Left lung (tissue), 4 donors: ENCODE measurements at regions not wholly inside any gene's neighbourhood (a gene's known extent, or its start where the extent isn't known, plus 50 kb on each side); places are given as distances from the start of the nearest gene placed in this dataset.
"Not testable (repeated sequence)": the region's sequence is repeated elsewhere in the genome, so short reads cannot be mapped to it uniquely, and the experiment has no call there.

ENCODE experiments used
- ATAC-seq: fragments of 200-7000 bp; cut with Tn5 transposase; one replicate; pipeline ENCODE4 v1.9.1; 2020; ENCODE audit warnings: moderate library complexity
- DNase-seq, 4 donors: peaks; one replicate each; pipeline ENCODE4 v3.0.0-alpha.2; 2013 to 2020
- H3K27ac ChIP-seq, 2 donors: fragments of 200-600 bp; sonication (generic) in 1 of 2; one replicate each; pipeline versions ENCODE4 v1.5.0 to v1.8.0; 2020 to 2021
- H3K27me3 ChIP-seq, 2 donors: fragments of 200-600 bp; sonication (generic) in 1 of 2; one replicate each; pipeline versions ENCODE4 v1.5.0 to v1.8.0; 2020 to 2021
- H3K36me3 ChIP-seq, 2 donors: fragments of 200-600 bp; sonication (generic) in 1 of 2; one replicate each; pipeline versions ENCODE4 v1.5.0 to v1.8.0; 2020 to 2021
- H3K4me1 ChIP-seq, 2 donors: fragments of 200-600 bp; one replicate each; pipeline ENCODE4 v1.8.0; 2021
- H3K4me3 ChIP-seq, 2 donors: fragments of 200-600 bp; sonication (generic) in 1 of 2; one replicate each; pipeline versions ENCODE4 v1.5.0 to v1.8.0; 2020 to 2021; ENCODE audit warnings: mild to moderate bottlenecking in 1 of 2
- H3K9me3 ChIP-seq, 2 donors: fragments of 200-600 bp; sonication (generic) in 1 of 2; one replicate each; pipeline versions ENCODE4 v1.5.0 to v1.8.0; 2020 to 2021
- intact Hi-C, 2 donors: fragments of 100-400 bp; cut with DNase I; formaldehyde crosslinking; loops; one replicate each; pipeline versions ENCODE4 v1.11.2 to v1.14.2; 2022
- TF ChIP-seq, protein P1 (sequence below), 2 donors: fragments of 200-600 bp; sonication (generic) in 1 of 2; IDR thresholded peaks; one replicate each; pipeline versions ENCODE4 v1.5.0 to v1.8.0; 2021; ENCODE audit warnings: antibody characterized with exemption in 2 of 2
- donor health status: DM: no; HTN: yes; CAD: no.
- donor health status: DM: no; HTN: no; CAD: no.

DNA sequence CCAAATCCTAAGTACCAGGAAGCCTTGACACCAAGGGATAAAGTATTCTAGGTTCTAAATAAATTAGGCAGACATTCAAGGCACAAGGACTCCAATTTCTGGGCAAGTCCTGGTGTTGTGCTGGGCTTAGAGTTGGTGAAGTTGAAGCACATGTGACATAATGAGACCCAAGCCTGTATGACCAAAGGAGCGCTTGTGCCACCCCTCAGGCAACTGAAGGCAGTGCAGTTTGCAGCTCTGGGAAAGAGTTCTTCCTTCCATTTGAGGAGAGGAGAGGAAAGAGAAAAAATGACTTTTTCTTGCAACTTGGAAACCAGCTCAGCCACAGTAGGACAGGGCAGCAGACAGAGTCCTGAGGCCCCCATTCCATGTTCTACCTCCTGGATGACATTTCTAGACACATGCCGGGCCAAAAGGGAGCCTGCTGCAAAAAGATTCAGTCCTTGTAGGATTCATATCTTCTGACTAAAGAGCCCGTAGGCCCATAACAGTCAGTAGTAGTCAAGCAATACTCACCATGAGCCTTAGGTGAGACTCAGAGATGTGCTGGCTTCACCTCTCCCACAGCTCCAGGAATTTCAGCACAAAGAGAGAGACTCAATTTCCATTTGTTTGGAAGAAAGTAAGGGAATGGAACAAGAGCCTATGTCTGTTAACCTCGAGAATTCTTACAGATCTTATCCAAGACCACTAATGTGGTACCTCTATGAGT lies 588.8 kb upstream of the BCHE start:
- H3K9me3 ChIP-seq: peaks cover 0 to 4% of the 10 kb centered on the region in 2 donors
- H3K4me3 ChIP-seq: no peak overlapping the region
- H3K4me1 ChIP-seq: no peaks in the 10 kb centered on the region
- intact Hi-C loops: no loop called here
- no peaks in the 10 kb centered on the region for H3K27me3 ChIP-seq
- ATAC-seq (no peak), DNase-seq (no peak)
- no peak overlapping the region for H3K27ac ChIP-seq
- TF ChIP-seq, protein P1, sequence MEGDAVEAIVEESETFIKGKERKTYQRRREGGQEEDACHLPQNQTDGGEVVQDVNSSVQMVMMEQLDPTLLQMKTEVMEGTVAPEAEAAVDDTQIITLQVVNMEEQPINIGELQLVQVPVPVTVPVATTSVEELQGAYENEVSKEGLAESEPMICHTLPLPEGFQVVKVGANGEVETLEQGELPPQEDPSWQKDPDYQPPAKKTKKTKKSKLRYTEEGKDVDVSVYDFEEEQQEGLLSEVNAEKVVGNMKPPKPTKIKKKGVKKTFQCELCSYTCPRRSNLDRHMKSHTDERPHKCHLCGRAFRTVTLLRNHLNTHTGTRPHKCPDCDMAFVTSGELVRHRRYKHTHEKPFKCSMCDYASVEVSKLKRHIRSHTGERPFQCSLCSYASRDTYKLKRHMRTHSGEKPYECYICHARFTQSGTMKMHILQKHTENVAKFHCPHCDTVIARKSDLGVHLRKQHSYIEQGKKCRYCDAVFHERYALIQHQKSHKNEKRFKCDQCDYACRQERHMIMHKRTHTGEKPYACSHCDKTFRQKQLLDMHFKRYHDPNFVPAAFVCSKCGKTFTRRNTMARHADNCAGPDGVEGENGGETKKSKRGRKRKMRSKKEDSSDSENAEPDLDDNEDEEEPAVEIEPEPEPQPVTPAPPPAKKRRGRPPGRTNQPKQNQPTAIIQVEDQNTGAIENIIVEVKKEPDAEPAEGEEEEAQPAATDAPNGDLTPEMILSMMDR (IDR thresholded peaks at IDR 0.05): no peak
- H3K36me3 ChIP-seq: no peaks in the 10 kb centered on the region

DNA sequence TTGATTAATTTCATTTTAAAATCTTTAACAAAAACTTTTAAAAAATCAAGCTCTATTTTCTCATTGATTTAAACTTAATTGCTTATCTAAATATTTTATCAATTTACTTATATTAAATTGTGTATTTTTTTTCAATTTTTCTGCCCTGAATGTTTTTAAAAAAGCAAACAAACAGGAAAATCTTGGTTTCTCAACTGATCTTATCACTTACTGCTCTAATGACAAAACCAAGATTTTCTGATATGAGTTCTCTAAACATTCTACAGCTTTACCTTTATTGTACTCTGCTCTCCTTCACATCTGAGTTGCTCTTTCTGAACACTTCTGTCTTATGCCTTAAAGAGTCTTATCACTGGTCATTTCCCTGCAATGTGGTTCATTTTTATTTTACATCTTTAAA lies 587.8 kb upstream of the BCHE start:
- TF ChIP-seq, protein P1 (IDR thresholded peaks at IDR 0.05): no peak
- no peaks in the 10 kb centered on the region for H3K36me3 ChIP-seq
- ATAC-seq (no peak), DNase-seq (no peak)
- intact Hi-C loops: no loop called here
- no peak overlapping the region for H3K4me3 ChIP-seq
- H3K9me3 ChIP-seq: peaks cover 0 to 4% of the 10 kb centered on the region in 2 donors
- no peaks in the 10 kb centered on the region for H3K27me3 ChIP-seq
- H3K27ac ChIP-seq: no peak overlapping the region
- no peaks in the 10 kb centered on the region for H3K4me1 ChIP-seq

DNA sequence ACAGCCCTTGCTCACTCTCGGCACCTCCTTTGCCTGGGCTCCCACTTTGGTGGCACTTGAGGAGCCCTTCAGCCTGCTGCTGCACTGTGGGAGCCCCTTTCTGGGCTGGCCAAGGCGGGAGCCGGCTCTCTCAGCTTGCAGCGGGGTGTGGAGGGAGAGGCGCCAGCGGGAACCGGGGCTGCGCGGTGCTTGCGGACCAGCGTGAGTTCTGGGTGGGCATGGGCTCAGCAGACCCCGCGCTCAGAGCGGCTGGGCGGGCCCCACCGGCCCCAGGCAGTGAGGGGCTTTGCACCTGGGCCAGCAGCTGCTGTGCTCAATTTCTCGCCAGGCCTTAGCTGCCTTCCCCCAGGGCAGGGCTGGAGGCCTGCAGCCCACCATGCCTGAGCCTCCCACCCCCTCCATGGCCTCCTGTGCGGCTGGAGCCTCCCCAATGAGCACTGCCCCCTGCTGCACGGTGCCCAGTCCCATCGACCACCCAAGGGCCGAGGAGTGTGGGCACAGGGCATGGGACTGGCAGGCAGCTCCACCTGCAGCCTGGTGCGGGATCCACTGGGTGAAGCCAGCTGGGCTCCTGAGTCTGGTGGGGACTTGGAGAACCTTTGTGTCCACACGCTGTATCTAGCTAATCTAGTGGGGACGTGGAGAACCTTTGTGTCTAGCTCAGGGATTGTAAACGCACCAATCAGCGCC lies 586.7 kb upstream of the BCHE start:
- H3K27me3 ChIP-seq, H3K4me3 ChIP-seq, ATAC-seq, H3K27ac ChIP-seq, H3K4me1 ChIP-seq, intact Hi-C loops, H3K9me3 ChIP-seq, H3K36me3 ChIP-seq: not testable (repeated sequence)
- DNase-seq: peak in 1 of 4 donors; percentile 63

DNA sequence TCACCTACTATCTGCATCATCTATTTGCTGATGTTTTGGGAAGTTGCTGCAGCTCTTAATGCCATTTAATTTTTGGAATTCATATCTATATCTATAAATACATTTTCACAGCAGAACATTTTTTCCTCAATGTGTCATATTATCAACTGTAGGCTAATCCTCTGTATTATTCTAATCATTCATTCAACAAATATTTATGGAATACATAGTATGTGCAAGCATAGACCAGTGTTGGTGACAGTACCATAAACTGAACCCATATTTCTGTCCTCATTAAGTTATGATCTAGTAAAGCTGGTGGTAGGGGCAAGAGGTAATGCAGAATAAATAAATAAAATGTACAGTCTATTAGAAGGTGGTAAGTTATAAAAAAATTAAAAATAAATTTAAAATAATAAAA lies 585.3 kb upstream of the BCHE start:
- Histone ChIP-seq H3K4me3 (no peak overlapping the region), H3K36me3 (no peaks in the 10 kb centered on the region), H3K9me3 (peaks cover 0 to 7% of the 10 kb centered on the region in 2 donors), H3K27ac (no peak overlapping the region), H3K4me1 (no peaks in the 10 kb centered on the region), H3K27me3 (no peaks in the 10 kb centered on the region)
- intact Hi-C loops: no loop called here
- DNase-seq: no peak
- no peak for ATAC-seq
- TF ChIP-seq, protein P1 (IDR thresholded peaks at IDR 0.05): no peak

DNA sequence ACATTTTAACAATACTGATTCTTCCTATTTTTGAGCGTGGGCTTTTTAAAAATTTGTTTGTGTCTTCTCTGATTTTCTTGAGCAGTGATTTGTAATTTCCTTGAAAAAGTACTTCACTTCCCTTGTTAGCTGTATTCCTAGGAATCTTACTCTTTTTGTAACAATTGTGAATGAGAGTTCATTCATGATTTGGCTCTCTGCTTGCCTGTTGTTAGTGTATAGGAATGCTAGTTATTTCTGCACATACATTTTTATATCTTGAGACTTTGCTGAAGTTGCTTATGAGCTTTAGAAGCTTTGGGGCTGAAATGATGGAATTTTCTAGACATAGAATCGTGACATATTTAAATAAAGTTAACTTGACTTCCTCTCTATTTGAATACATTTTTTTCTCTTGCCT lies 582.8 kb upstream of the BCHE start:
- no peaks in the 10 kb centered on the region for H3K27me3 ChIP-seq
- intact Hi-C loops: no loop called here
- peaks cover 0 to 7% of the 10 kb centered on the region in 2 donors for H3K9me3 ChIP-seq
- DNase-seq (no peak), ATAC-seq (no peak)
- no peak overlapping the region for H3K27ac ChIP-seq
- H3K4me1 ChIP-seq: no peaks in the 10 kb centered on the region
- H3K36me3 ChIP-seq: no peaks in the 10 kb centered on the region
- H3K4me3 ChIP-seq: no peak overlapping the region
- TF ChIP-seq, protein P1 (IDR thresholded peaks at IDR 0.05): no peak
